ENCODE measurements at regions not wholly inside any gene's neighbourhood (a gene's known extent, or its start where the extent isn't known, plus 50 kb on each side); places are given as distances from the start of the nearest gene placed in this dataset.
"Not testable (repeated sequence)": the region's sequence is repeated elsewhere in the genome, so short reads cannot be mapped to it uniquely, and the experiment has no call there.

DNA sequence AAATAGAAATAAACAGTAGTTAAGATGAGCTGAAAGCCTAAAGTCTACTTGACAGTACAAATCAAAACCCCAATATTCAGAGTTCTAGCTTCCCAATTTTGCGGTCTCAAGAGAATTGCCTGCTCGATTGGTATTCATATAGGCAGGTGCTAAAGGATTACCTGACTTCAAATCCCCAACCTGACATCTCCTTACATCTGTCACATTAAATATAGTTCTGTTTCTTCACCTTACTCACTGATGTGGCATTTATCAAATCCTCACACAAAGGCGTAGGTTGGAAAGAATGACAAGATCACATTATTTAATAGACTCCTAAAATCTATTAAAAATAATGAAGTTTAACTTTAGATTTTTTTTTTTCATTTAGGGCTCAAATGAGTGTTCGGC is 72.8 kb upstream of the ANKH start:
- DNase-seq (ENCODE audit: low read depth, low spot score), result no peak

DNA sequence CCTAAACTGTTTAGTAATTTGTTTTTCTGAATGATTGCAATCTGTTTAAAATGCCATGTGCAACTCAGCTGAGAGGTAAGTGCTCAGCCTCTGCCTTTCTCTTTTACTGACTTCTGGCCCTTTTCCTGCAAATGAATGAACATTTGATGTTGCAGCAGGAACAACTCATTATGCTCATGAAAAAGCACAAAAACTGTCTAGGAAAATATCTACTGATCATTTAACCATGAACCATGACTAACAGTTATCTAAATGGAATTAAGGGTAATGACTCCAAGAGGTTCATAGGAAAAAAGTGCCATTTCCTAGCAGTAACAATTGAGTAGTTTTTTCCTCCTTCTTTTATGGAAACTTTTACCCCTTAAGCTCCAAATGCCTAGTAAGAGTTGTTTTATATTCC is 70.6 kb upstream of the ANKH start:
- peak; percentile 18 for DNase-seq (ENCODE audit: low read depth, low spot score)

DNA sequence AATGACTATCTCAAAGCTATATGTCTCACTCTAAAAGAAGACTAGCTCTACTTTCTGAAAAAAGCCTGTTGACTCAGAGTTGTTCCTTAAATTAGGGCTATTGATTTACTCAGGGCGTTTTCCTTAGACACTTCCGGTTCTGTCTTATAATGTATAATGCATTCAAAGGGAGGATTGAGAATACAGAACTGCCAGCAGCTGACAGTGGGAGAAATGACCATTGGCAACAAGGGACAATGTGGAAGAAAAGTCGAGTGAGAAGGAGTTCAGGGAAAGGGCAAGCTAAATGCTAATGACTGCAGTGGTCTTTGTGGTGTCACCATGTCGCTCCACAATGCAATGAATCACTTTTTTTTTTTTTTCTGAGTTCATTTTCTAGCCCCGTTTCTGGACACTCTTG is 65.7 kb upstream of the ANKH start:
- peak; percentile 35 for DNase-seq (ENCODE audit: low read depth, low spot score)

DNA sequence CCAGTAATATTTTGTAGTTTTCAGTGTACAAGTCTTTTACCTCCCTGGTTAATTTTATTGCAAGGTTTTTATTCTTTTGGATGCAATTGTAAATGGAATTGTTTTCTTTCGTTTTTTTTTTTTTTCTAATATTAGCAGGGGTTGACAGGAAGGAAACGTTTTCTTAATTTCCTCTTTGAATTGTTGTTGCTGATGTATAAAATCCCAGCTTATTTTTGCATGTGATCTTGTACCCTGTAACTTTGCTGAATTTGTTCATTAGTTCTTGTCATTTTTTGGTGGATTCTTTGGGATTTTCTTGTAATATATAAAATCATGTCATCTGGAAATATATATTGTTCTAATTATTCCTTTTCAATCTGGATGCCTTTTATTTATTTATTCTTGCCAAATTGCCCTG is 65.0 kb upstream of the ANKH start:
- no peak for DNase-seq (ENCODE audit: low read depth, low spot score)

DNA sequence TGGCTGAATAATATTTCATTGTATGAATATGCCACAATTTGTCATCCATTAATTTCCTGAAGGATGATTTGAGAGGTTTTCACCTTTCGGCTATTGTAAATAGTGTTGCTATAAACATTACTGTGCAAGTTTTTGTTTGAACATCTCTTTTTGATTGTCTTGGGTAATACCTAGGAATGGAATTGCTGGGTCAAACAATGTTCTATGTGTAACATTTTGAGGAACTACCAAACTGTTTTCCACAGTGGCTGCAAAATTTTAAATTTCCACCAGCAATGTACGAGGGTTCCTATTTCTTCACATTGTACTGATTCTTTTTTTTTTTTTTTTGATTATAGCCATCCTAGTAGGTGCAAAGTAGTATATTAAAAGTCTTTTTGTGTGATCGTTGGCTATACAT is 63.8 kb upstream of the ANKH start:
- DNase-seq (ENCODE audit: low read depth, low spot score), result no peak

DNA sequence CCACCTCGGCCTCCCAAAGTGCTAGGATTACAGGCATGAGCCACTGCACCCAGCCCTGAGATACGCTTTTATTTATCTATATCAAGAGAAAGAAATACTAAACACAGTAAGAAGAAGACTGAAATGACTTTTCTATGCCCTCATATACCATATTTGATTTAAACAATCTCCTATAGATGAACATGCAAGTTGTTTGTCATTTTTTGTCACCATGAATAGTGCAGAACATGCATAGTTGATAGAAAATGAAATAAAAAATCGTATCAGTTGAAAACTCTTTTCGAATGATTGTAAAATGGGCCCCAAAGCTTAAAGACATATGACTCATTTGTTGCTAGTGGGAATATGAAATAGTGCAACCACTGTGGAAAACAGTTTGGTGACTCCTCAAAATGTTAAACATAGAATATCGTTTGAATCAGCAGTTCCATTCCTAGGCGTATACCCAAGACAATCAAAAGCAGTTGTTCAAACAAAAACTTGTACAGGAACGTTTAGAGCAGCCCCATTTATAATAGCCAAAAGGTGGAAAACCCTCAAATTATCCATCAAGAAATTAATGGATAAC is 61.4 kb upstream of the ANKH start:
- DNase-seq (ENCODE audit: low read depth, low spot score), result no peak

DNA sequence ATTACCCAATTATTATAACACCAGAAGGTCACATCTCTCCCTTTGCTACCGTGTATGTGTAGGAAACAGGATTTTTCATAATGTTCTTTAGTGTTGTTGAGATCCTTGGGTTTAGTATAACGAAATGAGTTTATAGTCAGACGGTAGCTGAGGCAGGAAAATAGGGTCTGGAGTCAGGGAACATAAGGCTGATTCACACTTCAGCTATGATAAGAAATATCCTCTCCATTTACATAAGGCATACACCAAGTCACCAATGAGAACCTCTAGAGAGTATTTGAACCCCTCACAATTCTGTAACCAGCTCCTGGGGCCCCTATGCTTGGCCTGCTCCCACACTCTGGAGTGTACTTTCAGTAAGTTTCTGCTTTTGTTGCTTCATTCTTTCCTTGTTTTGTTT is 58.9 kb upstream of the ANKH start:
- DNase-seq (ENCODE audit: low read depth, low spot score), result no peak

DNA sequence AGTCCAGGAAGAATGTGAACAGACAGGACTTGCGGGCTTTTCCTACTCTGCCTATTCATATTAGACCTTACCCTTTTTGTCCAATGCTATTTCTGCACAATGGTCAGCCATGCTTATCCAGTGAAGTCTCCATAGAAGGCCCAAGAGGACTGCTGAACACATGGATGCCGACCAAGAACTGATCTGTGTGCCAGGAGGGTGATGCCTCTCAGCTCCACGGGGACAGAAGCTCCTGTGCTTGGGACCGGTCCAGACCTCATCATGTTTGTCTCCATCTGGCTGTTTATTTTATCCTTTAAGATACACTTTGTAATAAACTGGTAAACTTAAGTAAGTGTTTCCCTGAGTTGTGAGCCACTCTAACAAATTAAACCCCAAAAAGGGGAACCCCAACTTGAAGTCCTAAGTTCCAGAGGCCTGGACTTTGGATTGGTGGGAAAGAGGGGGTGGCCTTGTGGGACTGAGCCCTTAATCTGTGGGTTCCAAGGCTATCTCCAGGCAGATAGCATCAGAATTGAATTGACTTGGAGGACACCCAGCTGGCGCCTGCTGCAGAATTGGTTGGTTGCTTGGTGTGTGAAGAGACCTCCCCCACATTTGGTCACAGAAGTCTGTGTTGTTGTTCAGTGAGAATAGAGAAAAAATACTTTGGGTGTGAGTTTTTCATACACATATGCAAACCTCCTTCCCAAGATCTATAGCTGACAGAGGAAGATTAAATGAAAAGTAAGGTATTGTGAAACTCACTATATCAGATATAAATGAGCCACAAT is 57.9 kb upstream of the ANKH start:
- DNase-seq (ENCODE audit: low read depth, low spot score), result no peak

DNA sequence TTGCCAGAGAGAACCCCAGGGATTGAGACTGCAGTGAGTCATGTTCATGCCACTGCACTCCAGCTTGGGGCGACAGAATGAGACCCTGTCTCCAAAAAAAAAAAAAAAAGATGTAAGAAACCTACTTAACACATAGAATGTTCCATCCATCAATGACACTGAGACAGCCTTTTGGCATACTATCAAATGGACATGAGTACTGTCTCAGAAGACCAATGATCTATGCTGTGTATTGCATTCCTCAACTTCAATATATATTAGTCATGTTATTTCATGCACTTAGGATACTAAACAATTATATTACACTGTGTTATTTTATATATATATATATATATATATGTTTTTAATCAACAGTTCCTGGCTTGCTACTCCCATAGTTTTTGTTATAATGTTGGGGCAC is 57.1 kb upstream of the ANKH start:
- DNase-seq (ENCODE audit: low read depth, low spot score), result no peak

DNA sequence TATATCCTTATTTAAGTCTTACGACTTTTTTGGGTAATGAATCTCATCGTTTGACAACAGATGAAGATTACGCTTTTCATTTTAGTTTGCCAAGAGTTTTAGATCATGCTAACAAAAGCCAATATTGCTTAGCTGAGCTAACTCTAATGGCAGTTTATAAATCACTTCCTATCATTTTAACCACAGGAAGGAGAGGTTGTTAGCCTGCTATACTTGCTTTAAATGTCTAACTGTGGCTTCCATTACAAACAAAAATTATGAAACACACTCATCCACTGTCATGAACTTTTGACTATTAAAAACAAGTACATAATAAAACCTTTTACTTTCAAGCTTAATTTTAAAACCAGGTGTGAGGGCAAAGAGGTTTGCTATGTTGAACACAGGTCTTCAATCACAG is 53.7 kb upstream of the ANKH start:
- DNase-seq (ENCODE audit: low read depth, low spot score), result no peak

DNA sequence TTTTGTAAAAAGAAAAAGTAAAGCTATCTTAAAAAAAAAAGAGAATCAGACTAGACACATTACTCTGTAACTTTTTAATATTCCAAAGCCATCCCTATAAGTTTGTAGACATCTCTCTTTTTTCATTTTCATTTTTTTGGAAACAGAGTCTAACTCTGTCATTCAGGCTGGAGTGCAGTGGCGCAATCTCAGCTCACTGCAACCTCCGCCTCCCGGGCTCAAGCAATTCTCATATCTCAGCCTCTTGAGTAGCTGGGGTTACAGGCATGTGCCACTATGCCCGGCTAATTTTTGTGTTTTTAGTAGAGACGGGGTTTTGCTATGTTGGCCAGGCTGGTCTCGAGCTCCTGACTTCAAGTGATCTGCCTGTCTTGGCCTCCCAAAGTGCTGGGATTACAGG is 51.4 kb upstream of the ANKH start:
- DNase-seq (ENCODE audit: low read depth, low spot score), result not testable (repeated sequence)

DNA sequence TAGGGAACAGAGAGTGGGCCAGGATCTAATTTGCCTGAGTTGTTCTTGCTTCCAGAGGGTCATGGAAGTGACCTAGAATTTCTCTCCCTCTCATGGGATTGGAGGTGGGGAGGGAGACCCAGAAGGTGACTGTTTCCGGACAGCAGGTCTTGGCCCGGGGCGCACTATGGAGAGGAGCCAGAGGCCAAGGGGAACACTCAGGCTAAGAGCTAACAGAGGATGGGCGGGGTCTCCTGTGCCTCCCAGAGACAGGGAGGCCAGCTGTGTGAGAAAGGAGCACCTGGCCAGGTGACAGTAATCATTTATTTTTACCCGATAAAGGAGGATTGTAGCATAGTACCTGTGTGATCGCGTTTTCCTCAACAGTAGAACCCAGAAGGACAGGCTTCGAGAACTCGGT is 50.9 kb upstream of the ANKH start:
- no peak for DNase-seq (ENCODE audit: low read depth, low spot score)
